ENCODE measurements at regions not wholly inside any gene's neighbourhood (a gene's known extent, or its start where the extent isn't known, plus 50 kb on each side); places are given as distances from the start of the nearest gene placed in this dataset.
"Not testable (repeated sequence)": the region's sequence is repeated elsewhere in the genome, so short reads cannot be mapped to it uniquely, and the experiment has no call there.

- no peak for DNase-seq
Measured at GRCh38 chr4:159410076-159410777, 307.3 kb downstream of the RAPGEF2 start.

GRCh38 chr4:159410891-159411290 is 308.0 kb downstream of the RAPGEF2 start:
- DNase-seq = no peak

- DNase-seq = no peak
Measured at GRCh38 chr4:159413306-159413943, 310.5 kb downstream of the RAPGEF2 start.

- no peak for DNase-seq
Measured at GRCh38 chr4:159414305-159414704, 311.4 kb downstream of the RAPGEF2 start.

- DNase-seq = no peak
Measured at GRCh38 chr4:159416073-159416472, 313.2 kb downstream of the RAPGEF2 start.

- no peak for DNase-seq
Measured at GRCh38 chr4:159416996-159417395, 314.1 kb downstream of the RAPGEF2 start.

- DNase-seq = peak; percentile 18
Measured at GRCh38 chr4:159420162-159421057, 317.5 kb downstream of the RAPGEF2 start.

GRCh38 chr4:159421058-159421419 is 318.2 kb downstream of the RAPGEF2 start:
- not testable (repeated sequence) for DNase-seq

GRCh38 chr4:159422019-159422418 is 319.1 kb downstream of the RAPGEF2 start:
- no peak for DNase-seq

- no peak for DNase-seq
Measured at GRCh38 chr4:159422626-159423025, 319.7 kb downstream of the RAPGEF2 start.

- DNase-seq = peak; percentile 32
Measured at GRCh38 chr4:159425737-159426305, 322.9 kb downstream of the RAPGEF2 start.

GRCh38 chr4:159428293-159428692 is 325.4 kb downstream of the RAPGEF2 start:
- DNase-seq = no peak

GRCh38 chr4:159428975-159429692 is 326.3 kb downstream of the RAPGEF2 start:
- DNase-seq = peak; percentile 16

- DNase-seq = no peak
Measured at GRCh38 chr4:159429693-159430035, 326.8 kb downstream of the RAPGEF2 start.

- DNase-seq = no peak
Measured at GRCh38 chr4:159430896-159431295, 328.0 kb downstream of the RAPGEF2 start.

- no peak for DNase-seq
Measured at GRCh38 chr4:159432436-159432835, 329.6 kb downstream of the RAPGEF2 start.

GRCh38 chr4:159433337-159433736 is 330.5 kb downstream of the RAPGEF2 start:
- no peak for DNase-seq

GRCh38 chr4:159434114-159434870 is 331.4 kb downstream of the RAPGEF2 start:
- DNase-seq = no peak

- no peak for DNase-seq
Measured at GRCh38 chr4:159434871-159435241, 332.0 kb downstream of the RAPGEF2 start.

- no peak for DNase-seq
Measured at GRCh38 chr4:159435561-159436023, 332.7 kb downstream of the RAPGEF2 start.

GRCh38 chr4:159443975-159444374 is 341.1 kb downstream of the RAPGEF2 start:
- no peak for DNase-seq

GRCh38 chr4:159444678-159445077 is 341.8 kb downstream of the RAPGEF2 start:
- DNase-seq = peak; percentile 30

Measured in OCI-M1 (cell line).